Activated CD4-positive, CD25-positive, alpha-beta regulatory T cell treated with anti-CD3 and anti-CD28 coated beads, Interleukin-2, amount 50 U/mL, for 16 hours (primary cell): ENCODE measurements at regions not wholly inside any gene's neighbourhood (a gene's known extent, or its start where the extent isn't known, plus 50 kb on each side); places are given as distances from the start of the nearest gene placed in this dataset.

Experiments
- DNase-seq: peaks from one replicate; pipeline ENCODE4 v3.0.0-alpha.2; 2020; ENCODE audit warnings: low read depth, low spot score

GRCh38 chr13:48181482-48182145, 51.4 kb upstream of the ITM2B start:
- DNase-seq: no peak

GRCh38 chr13:48178126-48178525, 54.9 kb upstream of the ITM2B start:
- DNase-seq: no peak

- DNase-seq: no peak
Observed at GRCh38 chr13:48176781-48177180, 56.2 kb upstream of the ITM2B start.

GRCh38 chr13:48175185-48175584, 57.8 kb upstream of the ITM2B start:
- no peak for DNase-seq

GRCh38 chr13:48167866-48168265, 65.1 kb upstream of the ITM2B start:
- DNase-seq: no peak

- DNase-seq: no peak
Observed at GRCh38 chr13:48165727-48166126, 67.3 kb upstream of the ITM2B start.

DNA sequence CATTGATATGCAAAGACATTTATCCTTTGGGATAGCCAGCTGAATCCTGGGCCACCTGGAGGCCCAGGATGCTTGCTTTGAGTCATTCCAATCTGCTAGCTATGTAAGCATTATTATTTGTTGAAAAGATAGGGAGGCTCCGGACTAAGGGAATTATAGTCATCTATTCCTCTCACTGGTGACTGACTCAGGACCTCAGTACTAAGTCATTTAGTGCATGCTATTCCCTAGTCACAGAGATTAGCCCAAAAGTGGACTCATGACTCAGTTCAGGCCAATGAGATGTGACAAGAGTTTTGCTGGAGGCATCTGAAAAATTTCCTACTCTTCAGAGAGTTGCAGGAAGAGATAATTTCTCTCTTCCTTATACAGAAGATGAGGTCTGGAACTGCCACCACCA, 67.9 kb upstream of the ITM2B start:
- no peak for DNase-seq

DNA sequence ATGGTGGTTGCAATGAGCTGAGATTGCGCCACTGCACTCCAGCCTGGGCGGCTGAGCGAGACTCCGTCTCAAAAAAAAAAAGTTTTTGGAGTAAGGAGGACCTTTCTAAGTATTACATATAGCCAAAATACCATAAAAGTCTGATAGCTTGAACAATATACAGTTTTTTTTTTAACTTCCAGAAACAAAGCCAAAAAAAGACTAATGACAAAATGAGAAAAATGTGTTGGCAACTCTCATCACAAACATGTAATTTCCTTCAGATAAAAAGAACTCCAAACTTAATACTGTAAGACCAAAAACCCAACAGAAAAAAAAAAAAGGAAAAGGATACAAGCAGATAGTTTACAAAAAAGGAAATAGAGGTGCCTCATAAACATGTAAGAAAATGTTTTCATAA, 68.2 kb upstream of the MED4 start:
- DNase-seq: no peak

GRCh38 chr13:48162217-48162616, 67.3 kb upstream of the MED4 start:
- DNase-seq: no peak

- no peak for DNase-seq
Observed at GRCh38 chr13:48161530-48162179, 66.8 kb upstream of the MED4 start.

DNA sequence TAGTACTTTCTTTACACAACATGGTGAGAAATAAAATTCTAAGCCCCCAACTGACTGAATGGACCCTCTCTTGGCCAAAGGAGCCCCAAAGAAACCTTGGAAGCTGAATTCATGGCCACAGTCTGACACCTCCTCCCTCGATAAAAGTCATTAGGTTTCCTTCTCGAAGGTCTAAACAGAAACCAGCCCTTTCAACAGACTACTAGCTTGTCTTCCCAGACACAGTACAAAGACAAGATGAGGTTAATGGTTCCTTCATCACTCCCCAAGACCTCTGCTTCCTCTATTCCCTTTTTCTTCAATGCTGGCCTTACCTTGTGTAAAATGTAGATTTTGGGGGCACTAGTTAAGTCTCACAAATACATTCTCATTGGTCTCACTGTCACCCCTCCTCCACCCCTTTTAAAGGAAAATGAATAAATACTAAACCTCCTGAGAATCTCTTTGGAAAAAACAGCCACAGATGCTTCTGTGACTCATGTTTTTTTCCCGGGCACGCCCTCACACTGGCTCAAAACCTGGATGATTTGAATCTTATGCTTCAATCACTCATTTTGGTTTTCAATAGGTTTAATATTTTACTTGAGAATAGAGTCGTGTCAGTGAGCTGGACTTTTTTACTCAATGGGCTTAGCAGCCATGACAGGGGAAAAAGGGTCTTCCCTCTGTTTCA, 65.8 kb upstream of the MED4 start:
- DNase-seq: no peak

DNA sequence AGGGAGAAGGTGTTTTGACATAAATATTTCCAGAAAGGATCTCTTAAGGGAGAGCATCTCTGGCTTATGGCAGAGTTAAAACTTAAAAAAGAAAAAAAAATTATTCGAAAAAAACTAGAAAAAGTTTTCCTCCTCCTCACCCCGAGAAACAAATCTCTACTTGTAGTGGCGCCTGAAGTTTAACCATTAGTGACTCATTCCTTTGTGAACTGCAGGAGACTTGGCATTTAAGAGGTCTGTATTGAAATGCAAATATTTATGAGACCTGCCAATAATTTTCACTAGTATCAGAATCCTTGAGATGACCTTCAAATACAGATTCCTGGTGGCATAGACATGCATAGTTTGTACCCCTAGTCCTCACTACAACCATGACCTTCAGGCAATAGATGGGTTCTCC, 64.9 kb upstream of the MED4 start:
- DNase-seq: no peak

DNA sequence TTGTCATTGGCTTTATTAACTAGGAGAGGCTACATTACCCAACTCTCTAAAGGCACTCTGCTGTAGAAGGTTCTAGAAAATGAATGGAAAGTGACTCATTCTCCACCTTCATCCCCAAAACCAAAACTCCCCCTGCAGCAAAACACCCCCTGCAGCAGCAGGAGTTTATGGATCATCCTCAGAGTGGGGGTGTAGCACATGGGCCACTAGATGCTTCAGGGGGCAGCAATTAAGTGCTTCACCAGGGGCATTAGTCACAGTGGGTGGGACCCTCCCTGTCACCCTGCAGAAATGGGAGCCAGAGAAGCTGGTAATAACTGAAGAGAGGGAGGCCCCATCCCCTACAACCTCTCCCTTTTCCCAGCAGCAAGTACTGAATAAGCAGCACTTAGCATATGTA, 64.5 kb upstream of the MED4 start:
- no peak for DNase-seq

GRCh38 chr13:48158915-48159314, 64.0 kb upstream of the MED4 start:
- no peak for DNase-seq

DNA sequence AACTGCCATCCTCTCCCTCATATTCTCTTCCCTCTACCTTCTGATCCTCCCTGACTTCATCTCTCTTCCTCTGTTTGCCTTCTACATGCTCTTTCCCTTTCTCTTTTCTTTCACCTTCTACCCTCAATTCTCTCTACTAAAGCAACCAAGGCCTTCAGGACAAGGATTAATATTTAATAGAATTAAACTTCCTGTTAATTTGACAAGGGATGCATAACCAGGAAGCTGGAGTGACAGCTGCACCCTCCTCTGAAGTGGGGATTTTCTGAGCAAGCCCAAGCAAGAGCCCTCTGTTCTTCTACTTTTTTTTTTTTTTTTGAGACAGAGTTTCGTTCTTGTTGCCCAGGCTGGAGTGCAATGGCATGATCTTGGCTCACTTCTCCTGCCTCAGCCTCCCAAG, 63.4 kb upstream of the MED4 start:
- DNase-seq: no peak

DNA sequence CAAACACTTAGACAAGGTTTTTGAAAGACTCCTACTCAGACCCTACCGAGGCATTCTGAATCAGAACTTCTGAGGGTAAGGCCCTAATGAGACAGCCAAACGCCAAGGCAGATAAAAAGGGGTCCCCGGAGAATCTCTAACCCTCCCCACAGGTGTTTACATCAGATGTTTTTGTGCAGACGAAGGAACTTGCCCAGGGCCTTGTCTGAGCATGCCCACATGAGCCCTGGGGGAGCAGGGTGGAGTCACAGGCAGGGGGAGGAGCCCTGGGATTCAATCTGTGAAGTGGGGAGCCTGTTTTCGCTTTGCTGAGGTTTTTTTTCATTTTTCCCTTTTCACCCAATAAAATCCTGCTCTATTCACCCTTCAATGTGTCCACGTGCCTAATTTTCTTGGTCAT, 61.6 kb upstream of the MED4 start:
- DNase-seq: peak; percentile 26

- DNase-seq: peak; percentile 10
Observed at GRCh38 chr13:48155848-48156247, 60.9 kb upstream of the MED4 start.

GRCh38 chr13:48154671-48155070, 59.8 kb upstream of the MED4 start:
- no peak for DNase-seq

DNA sequence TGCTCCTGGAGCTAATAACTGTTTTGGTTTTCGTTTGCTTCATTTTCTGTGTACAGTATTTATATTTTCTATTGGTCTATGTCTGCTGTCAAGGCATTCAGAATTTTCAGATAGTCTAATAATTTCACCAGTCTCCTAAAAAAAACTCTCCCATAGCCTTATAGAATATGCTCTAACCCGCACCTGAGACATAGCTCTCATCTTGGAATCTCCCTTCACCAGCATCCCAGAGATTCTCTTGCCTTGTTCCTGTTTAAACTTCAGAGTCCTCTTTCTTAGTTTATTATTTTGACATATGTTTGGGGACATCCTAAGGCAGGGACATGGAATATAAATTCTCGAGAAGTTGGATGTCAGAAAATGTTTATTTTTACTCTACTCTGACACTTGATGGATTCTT, 58.3 kb upstream of the MED4 start:
- DNase-seq: no peak

GRCh38 chr13:48151363-48152161, 56.7 kb upstream of the MED4 start:
- no peak for DNase-seq

- DNase-seq: no peak
Observed at GRCh38 chr13:48148454-48148853, 53.5 kb upstream of the MED4 start.

GRCh38 chr13:48146636-48147035, 51.7 kb upstream of the MED4 start:
- no peak for DNase-seq
